SU-DHL-6 (cell line): ENCODE measurements at regions not wholly inside any gene's neighbourhood (a gene's known extent, or its start where the extent isn't known, plus 50 kb on each side); places are given as distances from the start of the nearest gene placed in this dataset.

Experiments
- H2AFZ ChIP-seq: fragments of 200-600 bp; sonication (generic); 2 replicates; pipeline ENCODE4 v1.6.1; 2014; ENCODE audit warnings: low read depth, mild to moderate bottlenecking, moderate library complexity, mixed read lengths, antibody characterized with exemption, low read length; ENCODE audit not compliant: severe bottlenecking
- H3F3A ChIP-seq: fragments of 200-600 bp; shearing (Covaris generic); 2 replicates; pipeline ENCODE4 v1.6.0; 2016; ENCODE audit warnings: antibody characterized with exemption, mild to moderate bottlenecking; ENCODE audit not compliant: insufficient read depth
- H3K27ac ChIP-seq: fragments of 200-600 bp; sonication (generic); 2 replicates; pipeline ENCODE4 v1.5.1; 2016; ENCODE audit warnings: low read depth, mild to moderate bottlenecking, low read length, moderate library complexity, mixed read lengths
- H3K27me3 ChIP-seq: fragments of 200-600 bp; sonication (generic), shearing (Covaris generic); 2 replicates; pipeline ENCODE4 v1.6.0; 2014; ENCODE audit warnings: mild to moderate bottlenecking, low read length
- H3K36me3 ChIP-seq: fragments of 200-600 bp; sonication (generic); 2 replicates; pipeline ENCODE4 v1.6.1; 2014; ENCODE audit warnings: mild to moderate bottlenecking, low read length, mixed read lengths
- H3K4me2 ChIP-seq: fragments of 300-600, 200-600 bp; shearing (Covaris generic), sonication (generic); 2 replicates; pipeline ENCODE4 v1.6.0; 2014; ENCODE audit warnings: low read length, low read depth, mild to moderate bottlenecking; ENCODE audit not compliant: poor library complexity, severe bottlenecking
- H3K4me3 ChIP-seq: fragments of 200-600 bp; sonication (generic); 2 replicates; pipeline ENCODE4 v1.5.1; 2014; ENCODE audit warnings: antibody characterized with exemption, low read length, mild to moderate bottlenecking, mixed read lengths; ENCODE audit not compliant: insufficient read depth, poor library complexity, severe bottlenecking
- H3K79me2 ChIP-seq: fragments of 200-600 bp; sonication (generic); 2 replicates; pipeline ENCODE4 v1.6.1; 2014; ENCODE audit warnings: mild to moderate bottlenecking, low read length, moderate library complexity; ENCODE audit not compliant: insufficient read depth
- H3K9ac ChIP-seq: fragments of 200-600 bp; sonication (generic); 2 replicates; pipeline ENCODE4 v1.7.0; 2014; ENCODE audit warnings: mild to moderate bottlenecking, low read length
- H3K9me2 ChIP-seq: fragments of 200-600 bp; sonication (generic); replicated peaks from 2 replicates; pipeline ENCODE4 v1.6.1; 2014; ENCODE audit warnings: low read length; ENCODE audit not compliant: insufficient read depth
- H3K9me3 ChIP-seq: fragments of 200-600 bp; sonication (generic); 2 replicates; pipeline ENCODE4 v1.6.1; 2014; ENCODE audit warnings: low read length, mixed read lengths; ENCODE audit not compliant: insufficient read depth
- H4K20me1 ChIP-seq: fragments of 200-600 bp; sonication (generic); 2 replicates; pipeline ENCODE4 v1.6.1; 2014; ENCODE audit warnings: low read depth, mild to moderate bottlenecking, antibody characterized with exemption, low read length, moderate library complexity, mixed read lengths
- CTCF ChIP-seq: fragments of 200-600 bp; sonication (generic); IDR thresholded peaks from one replicate; pipeline ENCODE4 v1.5.1; 2017; ENCODE audit warnings: antibody characterized with exemption, mild to moderate bottlenecking, low read length, moderate library complexity; ENCODE audit not compliant: insufficient read depth, poor library complexity, severe bottlenecking
- EZH2phosphoT487 ChIP-seq: fragments of 200-600 bp; sonication (generic), shearing (Covaris generic); conservative IDR thresholded peaks from 2 replicates; pipeline ENCODE4 v1.6.1; 2018; ENCODE audit warnings: mild to moderate bottlenecking, antibody characterized with exemption, low read length, moderate library complexity, mixed read lengths

GRCh38 chr2:196511258-196512168 lies 128.0 kb upstream of the CCDC150 start:
- Histone ChIP-seq H3K27me3 (no peaks in the 10 kb centered on the region), H3F3A (no peaks in the 10 kb centered on the region), H3K9ac (no peak overlapping the region), H4K20me1 (no peaks in the 10 kb centered on the region), H3K4me3 (no peak overlapping the region), H3K9me3 (no peaks in the 10 kb centered on the region), H3K79me2 (no peaks in the 10 kb centered on the region), H3K36me3 (no peaks in the 10 kb centered on the region), H3K27ac (no peak overlapping the region), H3K9me2 (no peaks in the 10 kb centered on the region), H2AFZ (no peak overlapping the region), H3K4me2 (no peak overlapping the region)
- TF ChIP-seq CTCF = no peak
- TF ChIP-seq EZH2phosphoT487 = no peak

GRCh38 chr2:196513796-196514526 lies 125.6 kb upstream of the CCDC150 start:
- Histone ChIP-seq H3K27me3 (no peaks in the 10 kb centered on the region), H2AFZ (no peak overlapping the region), H3K9me3 (no peaks in the 10 kb centered on the region), H3K9me2 (no peaks in the 10 kb centered on the region), H3K79me2 (no peaks in the 10 kb centered on the region), H3K9ac (no peak overlapping the region), H3K36me3 (no peaks in the 10 kb centered on the region), H3F3A (no peaks in the 10 kb centered on the region), H3K4me2 (no peak overlapping the region), H3K4me3 (no peak overlapping the region), H3K27ac (no peak overlapping the region), H4K20me1 (no peaks in the 10 kb centered on the region)
- TF ChIP-seq CTCF = no peak
- TF ChIP-seq EZH2phosphoT487 = no peak

- Histone ChIP-seq H3K9me2 (no peaks in the 10 kb centered on the region), H3F3A (no peaks in the 10 kb centered on the region), H3K4me3 (no peak overlapping the region), H4K20me1 (no peaks in the 10 kb centered on the region), H3K27ac (no peak overlapping the region), H3K9ac (no peak overlapping the region), H3K27me3 (no peaks in the 10 kb centered on the region), H3K9me3 (no peaks in the 10 kb centered on the region), H3K36me3 (no peaks in the 10 kb centered on the region), H3K4me2 (no peak overlapping the region), H2AFZ (no peak overlapping the region), H3K79me2 (no peaks in the 10 kb centered on the region)
- TF ChIP-seq CTCF (no peak), EZH2phosphoT487 (no peak)
Observed at GRCh38 chr2:196514641-196515040, 124.9 kb upstream of the CCDC150 start.
